ENCODE measurements at regions not wholly inside any gene's neighbourhood (a gene's known extent, or its start where the extent isn't known, plus 50 kb on each side); places are given as distances from the start of the nearest gene placed in this dataset.

DNA sequence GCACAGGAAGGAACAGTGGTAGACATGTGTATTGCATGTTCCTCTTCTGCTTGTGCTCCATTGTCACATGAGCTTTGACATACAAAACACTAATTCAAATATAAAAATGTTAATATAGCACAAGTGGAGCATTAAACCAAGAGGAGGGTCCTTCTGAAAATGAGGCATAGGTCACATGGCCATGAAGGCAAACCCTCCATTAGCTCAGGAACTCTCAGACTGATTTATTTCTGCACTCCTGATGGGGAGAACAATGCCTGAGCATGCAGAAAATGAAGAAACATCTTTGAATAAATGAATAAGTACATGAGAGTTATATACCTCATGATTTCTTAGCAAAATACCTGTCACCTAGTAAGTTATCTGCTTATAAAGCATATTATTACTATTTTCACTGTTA is 769.2 kb upstream of the EPHA5 start:
- TF ChIP-seq, protein P1, sequence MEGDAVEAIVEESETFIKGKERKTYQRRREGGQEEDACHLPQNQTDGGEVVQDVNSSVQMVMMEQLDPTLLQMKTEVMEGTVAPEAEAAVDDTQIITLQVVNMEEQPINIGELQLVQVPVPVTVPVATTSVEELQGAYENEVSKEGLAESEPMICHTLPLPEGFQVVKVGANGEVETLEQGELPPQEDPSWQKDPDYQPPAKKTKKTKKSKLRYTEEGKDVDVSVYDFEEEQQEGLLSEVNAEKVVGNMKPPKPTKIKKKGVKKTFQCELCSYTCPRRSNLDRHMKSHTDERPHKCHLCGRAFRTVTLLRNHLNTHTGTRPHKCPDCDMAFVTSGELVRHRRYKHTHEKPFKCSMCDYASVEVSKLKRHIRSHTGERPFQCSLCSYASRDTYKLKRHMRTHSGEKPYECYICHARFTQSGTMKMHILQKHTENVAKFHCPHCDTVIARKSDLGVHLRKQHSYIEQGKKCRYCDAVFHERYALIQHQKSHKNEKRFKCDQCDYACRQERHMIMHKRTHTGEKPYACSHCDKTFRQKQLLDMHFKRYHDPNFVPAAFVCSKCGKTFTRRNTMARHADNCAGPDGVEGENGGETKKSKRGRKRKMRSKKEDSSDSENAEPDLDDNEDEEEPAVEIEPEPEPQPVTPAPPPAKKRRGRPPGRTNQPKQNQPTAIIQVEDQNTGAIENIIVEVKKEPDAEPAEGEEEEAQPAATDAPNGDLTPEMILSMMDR (IDR thresholded peaks at IDR 0.05), result no peak
- TF ChIP-seq POLR2A (IDR thresholded peaks at IDR 0.05) (no peak), EP300 (IDR thresholded peaks at IDR 0.05) (no peak), POLR2AphosphoS5 (IDR thresholded peaks at IDR 0.05) (no peak)
- intact Hi-C loops (cut with DNase I; ENCODE audit: low total_unique reads), result no loop called here
- Histone ChIP-seq H3K9me3 (no peaks in the 10 kb centered on the region), H3K27ac (no peak overlapping the region), H3K4me1 (no peaks in the 10 kb centered on the region), H3K4me3 (no peak overlapping the region), H3K27me3 (no peaks in the 10 kb centered on the region), H3K36me3 (no peaks in the 10 kb centered on the region)
- DNase-seq, result no peak

DNA sequence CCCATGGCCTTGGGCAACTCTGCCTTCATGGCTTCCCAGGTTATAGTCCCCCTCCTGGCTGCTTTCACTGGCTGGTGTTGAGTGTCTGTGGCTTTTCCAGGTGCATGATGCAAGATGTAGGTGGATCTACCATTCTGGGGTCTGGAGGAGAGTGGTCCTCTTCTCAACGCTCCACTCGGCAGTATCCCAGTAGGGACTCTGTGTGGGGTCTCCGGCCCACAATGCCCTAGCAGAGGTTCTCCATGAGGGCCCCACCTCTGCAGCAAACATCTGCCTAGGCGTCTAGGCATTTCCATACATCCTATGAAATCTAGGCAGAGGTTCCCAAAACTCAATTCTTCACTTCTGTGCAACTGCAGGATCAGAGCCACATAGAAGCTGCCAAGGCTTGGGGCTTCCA is 763.4 kb upstream of the EPHA5 start:
- TF ChIP-seq EP300 (IDR thresholded peaks at IDR 0.05) (no peak), POLR2AphosphoS5 (IDR thresholded peaks at IDR 0.05) (no peak), POLR2A (IDR thresholded peaks at IDR 0.05) (no peak)
- TF ChIP-seq, protein P1 (IDR thresholded peaks at IDR 0.05), result no peak
- peaks cover 0 to 5% (median 0%) of the 10 kb centered on the region in 4 donors for H3K9me3 ChIP-seq
- intact Hi-C loops (cut with DNase I; ENCODE audit: low total_unique reads), result no loop called here
- H3K4me1 ChIP-seq, result no peaks in the 10 kb centered on the region
- H3K27me3 ChIP-seq, result no peaks in the 10 kb centered on the region
- no peaks in the 10 kb centered on the region for H3K36me3 ChIP-seq
- no peak for DNase-seq
- no peak overlapping the region for H3K27ac ChIP-seq
- WGBS, 5 donors, result 72 to 84% (median 77%) methylated on average over 3 to 4 of the region's 4 CpGs
- no peak overlapping the region for H3K4me3 ChIP-seq

- peaks cover 0 to 5% (median 0%) of the 10 kb centered on the region in 4 donors for H3K9me3 ChIP-seq
- no peak overlapping the region for H3K27ac ChIP-seq
- no peaks in the 10 kb centered on the region for H3K4me1 ChIP-seq
- no peaks in the 10 kb centered on the region for H3K36me3 ChIP-seq
- H3K27me3 ChIP-seq, result no peaks in the 10 kb centered on the region
- 0 to 17% (median 6%) methylated on average over 1 of the region's 1 CpG for WGBS, 5 donors
- no peak for TF ChIP-seq POLR2A (IDR thresholded peaks at IDR 0.05)
- no peak for TF ChIP-seq EP300 (IDR thresholded peaks at IDR 0.05)
- TF ChIP-seq, protein P1 (IDR thresholded peaks at IDR 0.05), result no peak
- TF ChIP-seq POLR2AphosphoS5 (IDR thresholded peaks at IDR 0.05), result no peak
- no peak overlapping the region for H3K4me3 ChIP-seq
- intact Hi-C loops (cut with DNase I; ENCODE audit: low total_unique reads), result no loop called here
- DNase-seq, result no peak
These were observed 760.6 kb upstream of the EPHA5 start for GRCh38 chr4:66430856-66431255.

DNA sequence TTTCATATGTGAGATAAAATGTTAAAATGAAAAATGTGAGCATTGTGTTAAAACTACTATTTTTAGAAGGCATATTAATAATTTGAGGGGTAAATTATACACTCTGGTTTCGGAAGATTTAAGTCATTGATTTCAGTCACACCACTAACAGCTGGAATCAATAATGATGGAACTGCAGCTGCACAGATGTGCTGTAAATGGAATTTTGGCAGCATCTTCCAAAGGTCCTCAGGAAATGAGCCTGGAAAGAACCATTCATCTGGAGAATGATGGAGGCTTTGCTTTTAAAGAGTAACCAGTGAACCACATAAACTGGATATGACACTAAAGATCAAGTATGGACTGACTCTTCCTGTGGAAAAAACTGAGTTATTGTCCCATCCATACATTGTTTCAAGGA is 759.0 kb upstream of the EPHA5 start:
- no peak for DNase-seq
- TF ChIP-seq POLR2AphosphoS5 (IDR thresholded peaks at IDR 0.05) (no peak), POLR2A (IDR thresholded peaks at IDR 0.05) (no peak), EP300 (IDR thresholded peaks at IDR 0.05) (no peak)
- TF ChIP-seq, protein P1 (IDR thresholded peaks at IDR 0.05), result no peak
- intact Hi-C loops (cut with DNase I; ENCODE audit: low total_unique reads), result no loop called here
- H3K36me3 ChIP-seq, result no peaks in the 10 kb centered on the region
- H3K27me3 ChIP-seq, result no peaks in the 10 kb centered on the region
- 71 to 86% (median 81%) methylated on average over 1 of the region's 1 CpG for WGBS, 5 donors
- no peak overlapping the region for H3K27ac ChIP-seq
- no peak overlapping the region for H3K4me3 ChIP-seq
- peaks cover 0 to 5% (median 0%) of the 10 kb centered on the region in 4 donors for H3K9me3 ChIP-seq
- H3K4me1 ChIP-seq, result no peaks in the 10 kb centered on the region
